ENCODE measurements at regions not wholly inside any gene's neighbourhood (a gene's known extent, or its start where the extent isn't known, plus 50 kb on each side); places are given as distances from the start of the nearest gene placed in this dataset.
"Not testable (repeated sequence)": the region's sequence is repeated elsewhere in the genome, so short reads cannot be mapped to it uniquely, and the experiment has no call there.

DNA sequence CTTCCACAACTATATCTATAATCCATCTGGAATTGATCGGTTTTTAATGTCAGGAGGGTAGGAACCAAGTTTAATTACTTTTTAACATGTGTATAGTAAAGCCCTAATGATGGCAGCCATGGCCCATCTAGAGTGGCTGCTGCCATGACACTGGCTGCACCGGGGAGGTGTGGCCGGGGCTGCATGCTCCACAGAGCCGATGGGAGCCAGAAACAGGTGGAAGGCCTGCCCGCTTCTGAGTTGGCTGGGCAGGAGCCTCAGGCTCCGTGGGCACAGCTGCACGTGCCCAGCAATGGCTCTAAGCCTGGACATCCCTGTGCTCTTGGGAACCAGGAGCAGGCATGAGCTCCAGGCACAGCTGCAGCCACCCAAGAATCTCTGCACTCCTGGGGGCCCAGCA lies 73.0 kb downstream of the GBP6 start:
- DNase-seq (ENCODE audit: low spot score in 2 of 2, unreplicated experiment in 2 of 2), result no peak
- Mint-ChIP-seq H3K27ac (no peak overlapping the region), H3K36me3 (peaks cover 6% of the 10 kb centered on the region), H3K4me1 (no peaks in the 10 kb centered on the region), H3K27me3 (ENCODE audit: low read depth) (no peaks in the 10 kb centered on the region), H3K9me3 (peaks cover 13% of the 10 kb centered on the region), H3K4me3 (no peak overlapping the region)
- TF ChIP-seq, protein P1, sequence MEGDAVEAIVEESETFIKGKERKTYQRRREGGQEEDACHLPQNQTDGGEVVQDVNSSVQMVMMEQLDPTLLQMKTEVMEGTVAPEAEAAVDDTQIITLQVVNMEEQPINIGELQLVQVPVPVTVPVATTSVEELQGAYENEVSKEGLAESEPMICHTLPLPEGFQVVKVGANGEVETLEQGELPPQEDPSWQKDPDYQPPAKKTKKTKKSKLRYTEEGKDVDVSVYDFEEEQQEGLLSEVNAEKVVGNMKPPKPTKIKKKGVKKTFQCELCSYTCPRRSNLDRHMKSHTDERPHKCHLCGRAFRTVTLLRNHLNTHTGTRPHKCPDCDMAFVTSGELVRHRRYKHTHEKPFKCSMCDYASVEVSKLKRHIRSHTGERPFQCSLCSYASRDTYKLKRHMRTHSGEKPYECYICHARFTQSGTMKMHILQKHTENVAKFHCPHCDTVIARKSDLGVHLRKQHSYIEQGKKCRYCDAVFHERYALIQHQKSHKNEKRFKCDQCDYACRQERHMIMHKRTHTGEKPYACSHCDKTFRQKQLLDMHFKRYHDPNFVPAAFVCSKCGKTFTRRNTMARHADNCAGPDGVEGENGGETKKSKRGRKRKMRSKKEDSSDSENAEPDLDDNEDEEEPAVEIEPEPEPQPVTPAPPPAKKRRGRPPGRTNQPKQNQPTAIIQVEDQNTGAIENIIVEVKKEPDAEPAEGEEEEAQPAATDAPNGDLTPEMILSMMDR (IDR thresholded peaks at IDR 0.05; ENCODE audit: unreplicated experiment), result no peak

DNA sequence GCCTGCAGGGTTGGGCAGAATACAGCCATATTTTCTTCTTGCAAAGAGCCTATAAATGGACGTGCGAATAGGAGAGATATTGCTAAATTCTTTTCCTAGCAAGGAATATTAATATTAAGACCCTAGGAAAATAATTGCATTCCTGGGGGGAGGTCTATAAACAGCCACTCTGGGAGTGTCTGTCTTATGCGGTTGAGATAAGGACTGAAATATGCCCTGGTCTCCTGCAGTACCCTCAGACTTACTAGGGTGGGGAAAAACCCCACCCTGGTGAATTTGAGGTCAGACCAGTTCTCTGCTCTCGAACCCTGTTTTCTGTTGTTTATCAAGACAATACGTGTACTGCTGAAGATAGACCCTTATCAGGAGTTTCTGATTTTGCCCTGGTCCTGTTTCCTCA lies 74.4 kb downstream of the GBP6 start:
- peaks cover 17% of the 10 kb centered on the region for H3K9me3 Mint-ChIP-seq
- not testable (repeated sequence) for H3K27me3 Mint-ChIP-seq (ENCODE audit: low read depth); H3K27ac Mint-ChIP-seq; H3K36me3 Mint-ChIP-seq; H3K4me1 Mint-ChIP-seq; H3K4me3 Mint-ChIP-seq; DNase-seq (ENCODE audit: low spot score in 2 of 2, unreplicated experiment in 2 of 2)

DNA sequence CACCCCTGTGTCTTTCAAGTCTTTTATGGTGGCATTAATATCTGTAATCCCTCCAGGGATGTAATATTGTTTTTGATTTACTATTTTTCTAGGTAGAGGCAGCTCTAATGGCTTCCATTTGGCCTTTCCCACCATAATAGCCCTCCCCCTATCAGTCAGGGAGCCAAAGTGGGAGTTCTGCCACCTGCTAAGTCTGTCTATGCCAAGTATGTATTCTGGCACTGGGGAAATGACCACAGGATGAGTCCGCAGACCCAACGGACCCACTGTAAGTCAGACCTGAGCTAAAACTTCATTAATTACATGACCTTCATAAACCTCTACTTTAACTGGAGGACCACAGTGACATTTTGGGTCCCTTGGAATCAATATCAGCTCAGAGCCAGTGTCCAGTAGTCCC lies 77.1 kb downstream of the GBP6 start:
- TF ChIP-seq, protein P1 (IDR thresholded peaks at IDR 0.05; ENCODE audit: unreplicated experiment), result no peak
- Mint-ChIP-seq H3K4me1 (no peaks in the 10 kb centered on the region), H3K27ac (no peak overlapping the region), H3K9me3 (peaks cover 17% of the 10 kb centered on the region), H3K36me3 (peaks cover 6% of the 10 kb centered on the region), H3K4me3 (no peak overlapping the region), H3K27me3 (ENCODE audit: low read depth) (no peaks in the 10 kb centered on the region)
- no peak for DNase-seq (ENCODE audit: low spot score in 2 of 2, unreplicated experiment in 2 of 2)

DNA sequence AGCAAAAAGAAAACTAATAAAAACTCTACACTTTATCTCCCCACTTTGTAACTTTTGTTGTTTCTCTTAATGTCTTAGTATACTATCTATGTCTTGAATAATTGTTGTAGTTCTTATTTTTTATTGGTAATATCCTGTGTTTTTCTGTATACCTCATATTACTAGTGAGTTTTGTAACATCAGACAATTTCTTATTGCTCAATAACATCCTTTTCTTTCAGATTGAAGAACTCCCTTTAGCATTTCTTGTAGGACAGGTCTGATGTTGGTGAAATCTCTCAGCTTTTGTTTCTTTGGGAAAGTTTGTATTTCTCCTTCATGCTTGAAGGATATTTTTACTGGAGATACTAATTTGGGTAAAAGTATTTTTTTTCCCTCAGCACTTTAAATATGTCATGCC lies 79.8 kb upstream of the LRRC8B start:
- Mint-ChIP-seq H3K4me1 (no peaks in the 10 kb centered on the region), H3K4me3 (no peak overlapping the region), H3K9me3 (peaks cover 13% of the 10 kb centered on the region), H3K27me3 (ENCODE audit: low read depth) (no peaks in the 10 kb centered on the region), H3K36me3 (no peaks in the 10 kb centered on the region), H3K27ac (no peak overlapping the region)
- TF ChIP-seq, protein P1 (IDR thresholded peaks at IDR 0.05; ENCODE audit: unreplicated experiment), result no peak
- no peak for DNase-seq (ENCODE audit: low spot score in 2 of 2, unreplicated experiment in 2 of 2)

DNA sequence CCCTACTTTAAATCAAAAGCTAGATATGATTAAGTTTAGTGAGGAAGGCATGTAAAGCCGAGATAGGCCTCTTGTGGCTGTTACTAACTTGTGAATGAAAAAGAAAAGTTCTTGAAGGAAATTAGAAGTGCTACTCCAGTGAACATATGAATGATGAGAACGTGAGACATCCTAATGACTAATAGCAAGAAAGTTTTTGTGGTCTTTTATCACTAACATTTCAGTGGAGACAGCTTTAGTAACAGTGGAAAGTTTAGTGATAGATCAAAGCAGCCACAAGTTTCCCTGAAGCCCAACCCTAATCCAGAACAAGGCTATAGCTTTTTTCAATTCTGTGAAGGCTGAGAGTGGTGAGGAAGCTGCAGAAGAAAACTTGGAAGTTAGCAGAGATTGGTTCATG lies 73.6 kb upstream of the LRRC8B start:
- H3K9me3 Mint-ChIP-seq, result peaks cover 4% of the 10 kb centered on the region
- no peak for DNase-seq (ENCODE audit: low spot score in 2 of 2, unreplicated experiment in 2 of 2)
- TF ChIP-seq, protein P1 (IDR thresholded peaks at IDR 0.05; ENCODE audit: unreplicated experiment), result no peak

DNA sequence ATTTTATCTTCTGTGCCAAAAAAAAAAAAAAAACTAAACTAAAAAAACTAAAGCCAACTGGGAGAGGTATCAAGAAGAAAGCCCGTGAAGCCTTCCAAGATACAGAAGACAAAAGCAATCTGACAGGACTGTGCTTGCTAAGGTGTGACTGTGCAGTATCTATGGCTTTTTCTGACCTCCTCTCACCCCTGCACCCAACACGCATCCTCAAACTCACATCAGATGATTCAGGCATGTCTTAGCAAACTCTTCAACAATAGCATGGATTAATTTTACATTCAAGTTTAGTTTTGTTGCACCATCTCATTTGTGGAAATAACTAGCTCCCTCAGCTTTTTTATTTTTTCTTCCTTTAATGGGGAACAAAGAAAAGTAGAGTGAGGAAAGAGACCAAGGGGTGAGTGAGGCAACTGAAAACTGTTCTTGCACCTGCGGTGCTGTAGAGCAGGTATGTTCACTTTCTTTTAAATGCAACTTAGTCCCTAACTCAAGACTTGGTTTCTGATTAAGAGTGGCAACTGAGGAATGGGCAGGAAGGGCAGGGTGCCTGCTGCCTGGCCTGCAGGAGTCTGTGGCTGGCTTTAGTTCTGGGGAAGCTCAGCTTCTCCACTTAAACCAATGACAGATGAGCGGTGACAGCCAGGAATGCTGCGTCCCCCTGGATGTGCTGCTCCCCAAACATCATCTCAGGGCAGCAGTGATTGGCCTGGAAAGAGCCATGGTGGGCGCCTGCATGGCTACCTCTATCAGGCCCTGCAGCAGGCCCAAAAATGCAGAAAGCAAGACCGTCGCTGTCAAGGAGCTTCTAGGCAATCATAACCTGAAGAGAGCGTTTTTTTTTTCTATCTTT lies 71.3 kb upstream of the LRRC8B start:
- Mint-ChIP-seq H3K27ac (no peak overlapping the region), H3K4me1 (peaks cover 6% of the 10 kb centered on the region), H3K36me3 (no peaks in the 10 kb centered on the region), H3K9me3 (peaks cover 4% of the 10 kb centered on the region), H3K4me3 (no peak overlapping the region), H3K27me3 (ENCODE audit: low read depth) (no peaks in the 10 kb centered on the region)
- TF ChIP-seq, protein P1 (IDR thresholded peaks at IDR 0.05; ENCODE audit: unreplicated experiment), result no peak
- no peak for DNase-seq (ENCODE audit: low spot score in 2 of 2, unreplicated experiment in 2 of 2)

More for the DNA sequence above, 73.6 kb upstream of the LRRC8B start:
- H3K4me3 Mint-ChIP-seq, result no peak overlapping the region
- H3K4me1 Mint-ChIP-seq, result peaks cover 6% of the 10 kb centered on the region
- no peaks in the 10 kb centered on the region for H3K36me3 Mint-ChIP-seq
- H3K27me3 Mint-ChIP-seq (ENCODE audit: low read depth), result no peaks in the 10 kb centered on the region
- H3K27ac Mint-ChIP-seq, result no peak overlapping the region

Measured in mesothelial cell of epicardium (in vitro differentiated cells).